ENCODE measurements at regions not wholly inside any gene's neighbourhood (a gene's known extent, or its start where the extent isn't known, plus 50 kb on each side); places are given as distances from the start of the nearest gene placed in this dataset.
"Not testable (repeated sequence)": the region's sequence is repeated elsewhere in the genome, so short reads cannot be mapped to it uniquely, and the experiment has no call there.

GRCh38 chr10:29224631-29225030 lies 64.2 kb upstream of the LYZL1 start:
- Histone ChIP-seq H3F3A (ENCODE audit: control insufficient read depth, insufficient read depth) (no peaks in the 10 kb centered on the region), H3K4me1 (ENCODE audit: control insufficient read depth, low read length) (no peaks in the 10 kb centered on the region), H3K27me3 (ENCODE audit: control insufficient read depth, low read length) (no peaks in the 10 kb centered on the region), H3K4me3 (ENCODE audit: low read length) (no peak overlapping the region), H3K9me2 (replicated peaks; ENCODE audit: control insufficient read depth, low read length) (no peaks in the 10 kb centered on the region), H3K4me2 (ENCODE audit: low read length) (no peak overlapping the region), H3K36me3 (ENCODE audit: control insufficient read depth, low read length) (no peaks in the 10 kb centered on the region), H3K79me2 (ENCODE audit: control insufficient read depth, low read length) (no peaks in the 10 kb centered on the region), H4K20me1 (ENCODE audit: control insufficient read depth, insufficient read depth, low read depth, low read length) (no peaks in the 10 kb centered on the region), H3K27ac (ENCODE audit: low read depth, low read length) (no peak overlapping the region), H3K9me3 (ENCODE audit: control insufficient read depth, insufficient read depth, low read length) (no peaks in the 10 kb centered on the region)
- TF ChIP-seq EZH2phosphoT487 (IDR thresholded peaks at IDR 0.05; ENCODE audit: borderline replicate concordance, low read length) (no peak), CTCF (IDR thresholded peaks at IDR 0.05; ENCODE audit: low read depth, low read length, poor library complexity, severe bottlenecking) (no peak)

GRCh38 chr10:29227201-29227600 lies 61.7 kb upstream of the LYZL1 start:
- Histone ChIP-seq H3K9me3 (ENCODE audit: control insufficient read depth, insufficient read depth, low read length) (no peaks in the 10 kb centered on the region), H3K4me1 (ENCODE audit: control insufficient read depth, low read length) (no peaks in the 10 kb centered on the region), H3K27me3 (ENCODE audit: control insufficient read depth, low read length) (no peaks in the 10 kb centered on the region), H3F3A (ENCODE audit: control insufficient read depth, insufficient read depth) (no peaks in the 10 kb centered on the region), H3K36me3 (ENCODE audit: control insufficient read depth, low read length) (no peaks in the 10 kb centered on the region), H3K4me3 (ENCODE audit: low read length) (no peak overlapping the region), H3K79me2 (ENCODE audit: control insufficient read depth, low read length) (no peaks in the 10 kb centered on the region), H3K9me2 (replicated peaks; ENCODE audit: control insufficient read depth, low read length) (no peaks in the 10 kb centered on the region), H3K4me2 (ENCODE audit: low read length) (no peak overlapping the region), H4K20me1 (ENCODE audit: control insufficient read depth, insufficient read depth, low read depth, low read length) (no peaks in the 10 kb centered on the region), H3K27ac (ENCODE audit: low read depth, low read length) (no peak overlapping the region)
- TF ChIP-seq CTCF (IDR thresholded peaks at IDR 0.05; ENCODE audit: low read depth, low read length, poor library complexity, severe bottlenecking) (no peak), EZH2phosphoT487 (IDR thresholded peaks at IDR 0.05; ENCODE audit: borderline replicate concordance, low read length) (no peak)

GRCh38 chr10:29228562-29228961 lies 60.3 kb upstream of the LYZL1 start:
- H3K4me3 ChIP-seq (ENCODE audit: low read length), result no peak overlapping the region
- no peak overlapping the region for H3K27ac ChIP-seq (ENCODE audit: low read depth, low read length)
- no peaks in the 10 kb centered on the region for H3F3A ChIP-seq (ENCODE audit: control insufficient read depth, insufficient read depth)
- no peaks in the 10 kb centered on the region for H3K9me3 ChIP-seq (ENCODE audit: control insufficient read depth, insufficient read depth, low read length)
- no peaks in the 10 kb centered on the region for H4K20me1 ChIP-seq (ENCODE audit: control insufficient read depth, insufficient read depth, low read depth, low read length)
- H3K9me2 ChIP-seq (replicated peaks; ENCODE audit: control insufficient read depth, low read length), result no peaks in the 10 kb centered on the region
- H3K79me2 ChIP-seq (ENCODE audit: control insufficient read depth, low read length), result no peaks in the 10 kb centered on the region
- no peaks in the 10 kb centered on the region for H3K27me3 ChIP-seq (ENCODE audit: control insufficient read depth, low read length)
- no peaks in the 10 kb centered on the region for H3K36me3 ChIP-seq (ENCODE audit: control insufficient read depth, low read length)
- H3K4me2 ChIP-seq (ENCODE audit: low read length), result no peak overlapping the region
- TF ChIP-seq EZH2phosphoT487 (IDR thresholded peaks at IDR 0.05; ENCODE audit: borderline replicate concordance, low read length) (no peak), CTCF (IDR thresholded peaks at IDR 0.05; ENCODE audit: low read depth, low read length, poor library complexity, severe bottlenecking) (no peak)
- no peaks in the 10 kb centered on the region for H3K4me1 ChIP-seq (ENCODE audit: control insufficient read depth, low read length)

GRCh38 chr10:29229258-29229705 lies 59.6 kb upstream of the LYZL1 start:
- H3K9me2 ChIP-seq (replicated peaks; ENCODE audit: control insufficient read depth, low read length), result no peaks in the 10 kb centered on the region
- H3K27ac ChIP-seq (ENCODE audit: low read depth, low read length), result no peak overlapping the region
- no peaks in the 10 kb centered on the region for H3K4me1 ChIP-seq (ENCODE audit: control insufficient read depth, low read length)
- H3K9me3 ChIP-seq (ENCODE audit: control insufficient read depth, insufficient read depth, low read length), result no peaks in the 10 kb centered on the region
- H3K4me3 ChIP-seq (ENCODE audit: low read length), result no peak overlapping the region
- no peaks in the 10 kb centered on the region for H4K20me1 ChIP-seq (ENCODE audit: control insufficient read depth, insufficient read depth, low read depth, low read length)
- H3F3A ChIP-seq (ENCODE audit: control insufficient read depth, insufficient read depth), result no peaks in the 10 kb centered on the region
- TF ChIP-seq CTCF (IDR thresholded peaks at IDR 0.05; ENCODE audit: low read depth, low read length, poor library complexity, severe bottlenecking), result no peak
- TF ChIP-seq EZH2phosphoT487 (IDR thresholded peaks at IDR 0.05; ENCODE audit: borderline replicate concordance, low read length), result no peak
- no peaks in the 10 kb centered on the region for H3K79me2 ChIP-seq (ENCODE audit: control insufficient read depth, low read length)
- no peaks in the 10 kb centered on the region for H3K36me3 ChIP-seq (ENCODE audit: control insufficient read depth, low read length)
- H3K27me3 ChIP-seq (ENCODE audit: control insufficient read depth, low read length), result no peaks in the 10 kb centered on the region
- H3K4me2 ChIP-seq (ENCODE audit: low read length), result no peak overlapping the region

- H3K9me3 ChIP-seq (ENCODE audit: control insufficient read depth, insufficient read depth, low read length); H3K27me3 ChIP-seq (ENCODE audit: control insufficient read depth, low read length); H3K27ac ChIP-seq (ENCODE audit: low read depth, low read length); H3K4me3 ChIP-seq (ENCODE audit: low read length); H3K4me1 ChIP-seq (ENCODE audit: control insufficient read depth, low read length); H3K9me2 ChIP-seq (replicated peaks; ENCODE audit: control insufficient read depth, low read length); H4K20me1 ChIP-seq (ENCODE audit: control insufficient read depth, insufficient read depth, low read depth, low read length); H3K4me2 ChIP-seq (ENCODE audit: low read length); H3K36me3 ChIP-seq (ENCODE audit: control insufficient read depth, low read length); H3K79me2 ChIP-seq (ENCODE audit: control insufficient read depth, low read length); H3F3A ChIP-seq (ENCODE audit: control insufficient read depth, insufficient read depth): not testable (repeated sequence)
Measured at GRCh38 chr10:29236910-29237309, 52.0 kb upstream of the LYZL1 start.

All from DOHH2 (cell line).